Neuronal stem cell (in vitro differentiated cells): ENCODE measurements at regions not wholly inside any gene's neighbourhood (a gene's known extent, or its start where the extent isn't known, plus 50 kb on each side); places are given as distances from the start of the nearest gene placed in this dataset.

Source experiments
- DNase-seq: peaks from one replicate; pipeline ENCODE4 v3.0.0-alpha.2; 2013; ENCODE audit warnings: low spot score
- H2AFZ ChIP-seq: one replicate; pipeline ENCODE4 v1.6.1; 2013; ENCODE audit warnings: mild to moderate bottlenecking, low read length, inconsistent platforms
- H2AK5ac ChIP-seq: 2 replicates; pipeline ENCODE4 v1.6.1; 2013; ENCODE audit warnings: low read depth, mild to moderate bottlenecking, inconsistent platforms, low read length, moderate library complexity, mixed read lengths
- H2BK120ac ChIP-seq: 2 replicates; pipeline ENCODE4 v1.6.1; 2013; ENCODE audit warnings: low read depth, mild to moderate bottlenecking, inconsistent platforms, low read length, moderate library complexity, mixed read lengths
- H2BK12ac ChIP-seq: one replicate; pipeline ENCODE4 v1.6.1; 2013; ENCODE audit warnings: low read length, inconsistent platforms
- H2BK15ac ChIP-seq: 2 replicates; pipeline ENCODE4 v1.6.1; 2013; ENCODE audit warnings: mild to moderate bottlenecking, low read length, inconsistent platforms, mixed read lengths
- H2BK5ac ChIP-seq: one replicate; pipeline ENCODE4 v1.6.1; 2013; ENCODE audit warnings: inconsistent platforms, mild to moderate bottlenecking, low read length, moderate library complexity
- H3K14ac ChIP-seq: one replicate; pipeline ENCODE4 v1.6.1; 2013; ENCODE audit warnings: low read length, inconsistent platforms
- H3K18ac ChIP-seq: 2 replicates; pipeline ENCODE4 v1.6.1; 2013; ENCODE audit warnings: low read length, inconsistent platforms
- H3K23ac ChIP-seq: 2 replicates; pipeline ENCODE4 v1.6.1; 2013; ENCODE audit warnings: low read depth, mild to moderate bottlenecking, mixed read lengths, low read length, inconsistent platforms; ENCODE audit not compliant: poor library complexity
- H3K27ac ChIP-seq: replicated peaks from 3 replicates; pipeline ENCODE4 v1.5.1; 2013; ENCODE audit warnings: low read length, inconsistent platforms
- H3K27me3 ChIP-seq, 3 experiments: 2 replicates each; pipeline ENCODE4 v1.6.1; 2013; ENCODE audit warnings: low read length in 3 of 3, mild to moderate bottlenecking in 2 of 3, inconsistent platforms in 1 of 3, low read depth in 1 of 3, mixed read lengths in 1 of 3, moderate library complexity in 1 of 3; ENCODE audit not compliant: control insufficient read depth in 3 of 3, insufficient read depth in 3 of 3
- H3K36me3 ChIP-seq, 2 donors: replicated peaks in 1 of 2; 2 replicates each; pipeline ENCODE4 v1.6.1; 2013; ENCODE audit warnings: low read length in 2 of 2; ENCODE audit not compliant: control insufficient read depth in 2 of 2, insufficient read depth in 2 of 2
- H3K4ac ChIP-seq: 2 replicates; pipeline ENCODE4 v1.6.1; 2013; ENCODE audit warnings: inconsistent platforms, mild to moderate bottlenecking, low read length, moderate library complexity
- H3K4me1 ChIP-seq, 2 donors: 1 replicate in 1 of 2; 2 replicates in 1 of 2; pipeline ENCODE4 v1.6.1; 2013; ENCODE audit warnings: low read length in 2 of 2, low read depth in 1 of 2; ENCODE audit not compliant: control insufficient read depth in 2 of 2, insufficient read depth in 1 of 2
- H3K4me2 ChIP-seq: one replicate; pipeline ENCODE4 v1.6.1; 2013; ENCODE audit warnings: mild to moderate bottlenecking, low read length, inconsistent platforms; ENCODE audit not compliant: insufficient read depth, poor library complexity, severe bottlenecking
- H3K4me3 ChIP-seq, 2 donors: 2 replicates each; pipeline ENCODE4 v1.5.1; 2013; ENCODE audit warnings: low read length in 2 of 2, mild to moderate bottlenecking in 2 of 2, inconsistent platforms in 1 of 2, moderate library complexity in 1 of 2
- H3K79me1 ChIP-seq: one replicate; pipeline ENCODE4 v1.6.1; 2013; ENCODE audit warnings: low read depth, mild to moderate bottlenecking, inconsistent platforms, low read length, moderate library complexity
- H3K9ac ChIP-seq: one replicate; pipeline ENCODE4 v1.6.1; 2013; ENCODE audit warnings: mild to moderate bottlenecking, low read depth, low read length, inconsistent platforms; ENCODE audit not compliant: poor library complexity
- H3K9me3 ChIP-seq, 2 donors: replicated peaks in 1 of 2; 2 replicates each; pipeline versions ENCODE3 to v1.6.1; 2013; ENCODE audit warnings: low read length in 2 of 2, mild to moderate bottlenecking in 2 of 2, inconsistent platforms in 1 of 2, low read depth in 1 of 2, mixed read lengths in 1 of 2, moderate library complexity in 1 of 2; ENCODE audit not compliant: control insufficient read depth in 2 of 2, insufficient read depth in 1 of 2
- H4K8ac ChIP-seq: one replicate; pipeline ENCODE4 v1.6.1; 2013; ENCODE audit warnings: low read depth, mild to moderate bottlenecking, inconsistent platforms, low read length, moderate library complexity
- H4K91ac ChIP-seq: one replicate; pipeline ENCODE4 v1.6.1; 2013; ENCODE audit warnings: low read length, low read depth, mild to moderate bottlenecking, inconsistent platforms; ENCODE audit not compliant: poor library complexity
- WGBS, 2 donors: extraction: QIAGEN DNeasy Blood & Tissue Kit; methylation state at CpG; one replicate each; pipeline ENCODE4 v1.1.7; 2013; ENCODE audit warnings: missing lambda C conversion rate in 2 of 2, mixed read lengths in 1 of 2; ENCODE audit not compliant: insufficient read length in 2 of 2, insufficient replicate concordance in 1 of 2; ENCODE audit errors: extremely low coverage in 2 of 2; 5-methylcytosine and 5-hydroxymethylcytosine counted together

- H3K9ac ChIP-seq, result no peak overlapping the region
- WGBS, 2 donors, result no CpG with 5 or more reads among the region's 8 CpGs
- H3K4ac ChIP-seq, result no peak overlapping the region
- H3K36me3 ChIP-seq, result no peaks in the 10 kb centered on the region
- H3K4me1 ChIP-seq, result no peaks in the 10 kb centered on the region
- no peak overlapping the region for H3K14ac ChIP-seq
- H2BK5ac ChIP-seq, result no peak overlapping the region
- no peak overlapping the region for H2BK120ac ChIP-seq
- H3K23ac ChIP-seq, result no peak overlapping the region
- no peak overlapping the region for H4K91ac ChIP-seq
- no peaks in the 10 kb centered on the region for H3K79me1 ChIP-seq
- H3K27me3 ChIP-seq, result no peaks in the 10 kb centered on the region
- no peak overlapping the region for H2AFZ ChIP-seq
- no peak overlapping the region for H3K27ac ChIP-seq
- no peak overlapping the region for H3K18ac ChIP-seq
- no peak for DNase-seq
- no peak overlapping the region for H2AK5ac ChIP-seq
- H3K4me2 ChIP-seq, result no peak overlapping the region
- H3K4me3 ChIP-seq, result no peak overlapping the region
- H2BK15ac ChIP-seq, result no peak overlapping the region
- no peak overlapping the region for H4K8ac ChIP-seq
- H2BK12ac ChIP-seq, result no peak overlapping the region
- H3K9me3 ChIP-seq, result no peaks in the 10 kb centered on the region
These were observed 286.1 kb upstream of the MAP3K7 start for GRCh38 chr6:90872981-90873380.

DNA sequence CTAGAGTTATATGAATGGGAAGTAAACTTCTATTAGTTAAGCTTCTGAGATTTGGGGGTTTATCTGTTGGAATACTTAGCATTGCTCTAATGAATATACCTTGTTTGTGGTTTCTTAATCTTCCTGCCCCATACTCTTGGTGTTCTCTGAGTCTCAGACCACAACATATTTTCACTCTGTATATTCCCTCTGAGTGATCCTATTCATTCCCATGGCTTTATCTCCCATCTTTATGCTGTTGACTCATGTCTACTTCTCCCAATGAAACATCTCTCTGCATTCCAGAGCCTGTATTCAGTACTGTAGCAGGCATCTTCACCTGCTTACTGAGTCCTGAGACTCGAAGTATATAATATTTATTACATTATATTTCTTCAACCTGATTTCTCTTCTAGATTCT lies 283.7 kb upstream of the MAP3K7 start:
- no peak for DNase-seq
- Histone ChIP-seq H3K18ac (no peak overlapping the region), H3K14ac (no peak overlapping the region), H3K4me1 (no peaks in the 10 kb centered on the region), H3K27me3 (no peaks in the 10 kb centered on the region), H2BK12ac (no peak overlapping the region), H3K27ac (no peak overlapping the region), H3K9me3 (no peaks in the 10 kb centered on the region), H3K23ac (no peak overlapping the region), H2BK5ac (no peak overlapping the region), H2BK15ac (no peak overlapping the region), H4K91ac (no peak overlapping the region), H3K4me3 (no peak overlapping the region), H3K79me1 (no peaks in the 10 kb centered on the region), H3K4ac (no peak overlapping the region), H3K36me3 (no peaks in the 10 kb centered on the region), H2AK5ac (no peak overlapping the region), H3K4me2 (no peak overlapping the region), H3K9ac (no peak overlapping the region), H2AFZ (no peak overlapping the region), H2BK120ac (no peak overlapping the region), H4K8ac (no peak overlapping the region)
- WGBS, 2 donors, result no CpG with 5 or more reads among the region's 1 CpG

- Histone ChIP-seq H2BK5ac (no peak overlapping the region), H3K79me1 (no peaks in the 10 kb centered on the region), H2BK120ac (no peak overlapping the region), H3K9ac (no peak overlapping the region), H2AK5ac (no peak overlapping the region), H3K27me3 (no peaks in the 10 kb centered on the region), H3K4me3 (no peak overlapping the region), H3K9me3 (no peaks in the 10 kb centered on the region), H2BK12ac (no peak overlapping the region), H2AFZ (no peak overlapping the region), H3K14ac (no peak overlapping the region), H3K4me2 (no peak overlapping the region), H2BK15ac (no peak overlapping the region), H3K23ac (no peak overlapping the region), H4K8ac (no peak overlapping the region), H4K91ac (no peak overlapping the region), H3K18ac (no peak overlapping the region), H3K36me3 (no peaks in the 10 kb centered on the region), H3K27ac (no peak overlapping the region), H3K4me1 (no peaks in the 10 kb centered on the region), H3K4ac (no peak overlapping the region)
- no CpG with 5 or more reads among the region's 2 CpGs for WGBS, 2 donors
- DNase-seq, result no peak
These were observed 281.8 kb upstream of the MAP3K7 start for GRCh38 chr6:90868656-90869055.

GRCh38 chr6:90868256-90868655 lies 281.4 kb upstream of the MAP3K7 start:
- Histone ChIP-seq H4K91ac (no peak overlapping the region), H3K14ac (no peak overlapping the region), H3K23ac (no peak overlapping the region), H2BK12ac (no peak overlapping the region), H3K9ac (no peak overlapping the region), H3K4me1 (no peaks in the 10 kb centered on the region), H3K79me1 (no peaks in the 10 kb centered on the region), H3K4me3 (no peak overlapping the region), H2AFZ (no peak overlapping the region), H3K4ac (no peak overlapping the region), H2BK15ac (no peak overlapping the region), H2BK120ac (no peak overlapping the region), H2BK5ac (no peak overlapping the region), H3K27ac (no peak overlapping the region), H3K27me3 (no peaks in the 10 kb centered on the region), H2AK5ac (no peak overlapping the region), H3K9me3 (no peaks in the 10 kb centered on the region), H3K18ac (no peak overlapping the region), H3K4me2 (no peak overlapping the region), H3K36me3 (no peaks in the 10 kb centered on the region), H4K8ac (no peak overlapping the region)
- no peak for DNase-seq
- WGBS, 2 donors, result no CpG with 5 or more reads among the region's 1 CpG
